Cardiac septum (tissue), 1 donor: ENCODE measurements at regions not wholly inside any gene's neighbourhood (a gene's known extent, or its start where the extent isn't known, plus 50 kb on each side); places are given as distances from the start of the nearest gene placed in this dataset.

Experiments used
- DNase-seq: peaks from one replicate; pipeline ENCODE4 v3.0.0-alpha.2; 2020; ENCODE audit warnings: low spot score
- intact Hi-C: fragments of 100-400 bp; cut with DNase I; formaldehyde crosslinking; loops from one replicate; pipeline ENCODE4 v1.14.0; 2022
- donor health status: DM: no; HTN: no; CAD: no.

DNA sequence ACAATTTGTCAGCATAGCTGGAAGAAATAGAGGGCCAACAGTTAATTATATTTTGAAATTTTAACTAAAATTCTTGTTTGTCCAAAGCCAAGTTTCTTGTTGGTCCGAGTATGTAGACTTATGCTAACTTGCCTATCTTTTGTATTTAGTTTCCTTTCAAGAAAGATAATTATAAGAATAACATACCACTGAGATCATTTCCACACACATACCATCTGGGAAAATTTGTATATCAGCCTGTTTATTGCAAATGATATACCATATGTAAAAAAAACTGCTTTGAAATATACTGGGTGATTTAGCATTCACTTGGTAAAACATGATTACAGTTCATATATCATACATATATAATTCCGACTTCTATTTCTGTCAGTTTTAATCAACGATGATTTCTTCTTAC lies 84.7 kb upstream of the ANKRD50 start:
- DNase-seq, result no peak
- intact Hi-C loops, result no loop called here

DNA sequence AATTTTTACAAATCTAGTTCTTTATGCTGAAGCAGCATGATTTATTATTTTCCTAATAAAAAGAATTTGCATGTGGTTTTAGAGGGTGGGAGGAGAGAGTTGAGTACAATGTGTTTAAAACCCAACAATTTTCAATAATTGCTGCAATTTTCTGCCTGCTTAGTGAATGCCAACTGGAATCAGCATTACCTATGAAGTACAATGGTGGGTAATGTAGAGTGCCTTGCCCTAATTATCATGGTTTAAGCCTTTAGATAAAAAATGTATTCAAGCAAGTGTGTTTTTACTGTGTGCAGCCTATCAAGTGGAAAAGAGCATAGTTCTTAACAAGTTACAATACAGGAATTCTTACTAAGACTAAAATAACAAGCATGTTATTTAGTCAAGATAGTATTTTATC lies 77.9 kb upstream of the ANKRD50 start:
- intact Hi-C loops, result no loop called here
- no peak for DNase-seq

- intact Hi-C loops, result no loop called here
Measured at GRCh38 chr4:124786634-124787033, 74.1 kb upstream of the ANKRD50 start.

DNA sequence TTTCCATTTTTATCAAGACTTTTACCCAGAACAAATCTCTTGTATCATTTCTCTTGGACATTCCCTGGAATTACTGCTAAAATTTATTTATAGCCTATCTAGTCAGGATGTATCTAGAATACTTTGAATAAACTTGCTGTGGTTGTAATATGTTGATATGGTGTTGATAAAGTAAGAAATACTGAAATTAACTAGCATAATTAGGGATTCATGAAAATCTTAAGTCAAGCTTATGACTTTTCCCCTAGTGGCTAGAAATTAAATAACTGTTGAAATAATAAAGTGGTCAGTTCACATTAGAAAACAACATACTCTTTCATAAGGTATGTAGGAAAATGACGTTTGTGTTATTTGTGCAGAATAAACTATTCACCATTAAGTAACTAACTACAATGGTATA lies 73.1 kb upstream of the ANKRD50 start:
- no peak for DNase-seq
- intact Hi-C loops, result no loop called here

More at GRCh38 chr4:124786634-124787033, 74.1 kb upstream of the ANKRD50 start:
- no peak for DNase-seq

DNA sequence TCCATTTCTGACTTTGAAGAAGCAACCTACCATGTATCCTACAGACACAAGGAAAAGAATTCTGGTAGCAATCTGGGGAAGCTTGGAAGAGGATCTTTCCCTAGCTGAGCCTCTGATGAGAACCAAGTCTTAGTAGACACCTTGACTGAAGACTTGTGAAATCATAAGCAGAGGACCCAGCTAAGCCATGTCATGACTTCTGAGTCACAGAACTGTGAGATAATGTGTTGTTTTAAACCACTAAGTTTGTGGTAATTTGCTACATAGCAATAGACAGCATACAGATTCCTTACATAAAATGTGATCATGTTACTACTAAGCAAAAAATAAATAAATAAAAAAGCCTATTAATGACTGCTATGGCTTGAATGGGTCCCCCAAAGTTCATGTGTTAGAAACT lies 71.3 kb upstream of the ANKRD50 start:
- no peak for DNase-seq
- intact Hi-C loops, result no loop called here

GRCh38 chr4:124777007-124777406 lies 64.5 kb upstream of the ANKRD50 start:
- no peak for DNase-seq
- intact Hi-C loops, result no loop called here

DNA sequence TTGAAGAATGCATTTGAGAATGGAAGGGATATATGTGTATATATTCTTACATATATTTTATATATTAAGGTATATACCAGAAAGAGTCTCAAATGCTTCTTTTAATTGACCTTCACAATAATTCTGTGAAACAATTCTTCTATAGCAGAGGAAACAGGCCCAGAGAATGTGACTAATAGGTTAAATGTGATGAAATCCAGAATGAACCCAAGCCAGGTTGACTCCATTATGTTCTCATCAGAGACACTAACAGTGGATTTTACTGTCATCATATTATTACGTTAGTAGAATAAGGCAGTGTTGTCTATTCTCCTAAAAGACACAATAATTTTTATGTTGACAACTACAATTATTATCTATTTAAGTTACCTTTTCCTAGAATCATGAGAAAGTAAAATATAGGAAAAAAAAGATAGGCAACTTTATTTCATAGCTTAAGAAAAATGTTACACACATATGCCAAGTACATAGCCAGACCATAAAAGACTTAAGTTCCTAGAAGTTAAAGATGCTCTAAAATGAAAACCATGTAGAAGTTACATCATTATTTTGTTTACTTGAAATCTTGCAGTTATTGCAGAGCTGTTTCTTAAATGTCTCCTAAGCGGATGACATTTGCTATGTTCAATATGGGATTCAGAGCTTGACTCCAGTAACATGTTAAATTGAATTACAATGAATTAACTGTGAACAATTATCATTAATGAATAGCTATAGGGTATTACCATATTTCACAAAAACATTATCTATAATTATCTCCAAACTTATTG lies 56.2 kb upstream of the ANKRD50 start:
- DNase-seq, result no peak
- intact Hi-C loops, result no loop called here

GRCh38 chr4:124762956-124763355 lies 50.4 kb upstream of the ANKRD50 start:
- intact Hi-C loops, result no loop called here
- no peak for DNase-seq
